Peyer's patch (tissue), 4 donors: ENCODE measurements at regions not wholly inside any gene's neighbourhood (a gene's known extent, or its start where the extent isn't known, plus 50 kb on each side); places are given as distances from the start of the nearest gene placed in this dataset.

Experiments used
- POLR2A ChIP-seq, 2 donors: fragments of 450-650 bp; IDR thresholded peaks; one replicate each; pipeline ENCODE4 v1.5.1; 2017; ENCODE audit warnings: antibody characterized with exemption in 2 of 2, mild to moderate bottlenecking in 2 of 2, moderate library complexity in 2 of 2
- TF ChIP-seq, protein P1 (sequence below), 6 experiments: fragments of 450-650 bp in 4 of 6; fragments of 200-600 bp in 2 of 6; sonication (generic) in 1 of 6; IDR thresholded peaks; one replicate each; pipeline ENCODE4 v1.5.1; 2017 to 2019; ENCODE audit warnings: antibody characterized with exemption in 6 of 6, mild to moderate bottlenecking in 3 of 6, moderate library complexity in 1 of 6

DNA sequence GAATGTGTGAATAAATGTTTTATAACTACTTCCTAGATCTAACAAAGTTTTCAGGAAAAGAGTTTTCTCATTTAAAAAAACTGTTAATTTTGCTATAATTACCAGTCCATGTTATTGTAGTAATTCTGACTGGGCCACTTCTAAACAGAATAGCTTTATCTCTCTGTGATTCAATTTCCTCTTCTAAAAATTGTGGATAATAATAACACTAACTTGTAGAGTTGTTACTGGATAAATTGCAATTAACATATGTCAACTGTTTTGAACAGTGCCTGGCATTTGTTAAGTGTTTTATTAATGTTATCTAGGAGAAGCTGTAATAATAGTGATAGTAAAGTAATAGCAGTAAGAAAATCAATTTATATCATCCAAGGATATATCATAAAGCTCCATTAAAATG is 162.3 kb downstream of the BTC start:
- no peak for TF ChIP-seq POLR2A (IDR thresholded peaks at IDR 0.05)
- TF ChIP-seq, protein P1, sequence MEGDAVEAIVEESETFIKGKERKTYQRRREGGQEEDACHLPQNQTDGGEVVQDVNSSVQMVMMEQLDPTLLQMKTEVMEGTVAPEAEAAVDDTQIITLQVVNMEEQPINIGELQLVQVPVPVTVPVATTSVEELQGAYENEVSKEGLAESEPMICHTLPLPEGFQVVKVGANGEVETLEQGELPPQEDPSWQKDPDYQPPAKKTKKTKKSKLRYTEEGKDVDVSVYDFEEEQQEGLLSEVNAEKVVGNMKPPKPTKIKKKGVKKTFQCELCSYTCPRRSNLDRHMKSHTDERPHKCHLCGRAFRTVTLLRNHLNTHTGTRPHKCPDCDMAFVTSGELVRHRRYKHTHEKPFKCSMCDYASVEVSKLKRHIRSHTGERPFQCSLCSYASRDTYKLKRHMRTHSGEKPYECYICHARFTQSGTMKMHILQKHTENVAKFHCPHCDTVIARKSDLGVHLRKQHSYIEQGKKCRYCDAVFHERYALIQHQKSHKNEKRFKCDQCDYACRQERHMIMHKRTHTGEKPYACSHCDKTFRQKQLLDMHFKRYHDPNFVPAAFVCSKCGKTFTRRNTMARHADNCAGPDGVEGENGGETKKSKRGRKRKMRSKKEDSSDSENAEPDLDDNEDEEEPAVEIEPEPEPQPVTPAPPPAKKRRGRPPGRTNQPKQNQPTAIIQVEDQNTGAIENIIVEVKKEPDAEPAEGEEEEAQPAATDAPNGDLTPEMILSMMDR (IDR thresholded peaks at IDR 0.05), result no peak
